ENCODE measurements at regions not wholly inside any gene's neighbourhood (a gene's known extent, or its start where the extent isn't known, plus 50 kb on each side); places are given as distances from the start of the nearest gene placed in this dataset.
A peak's percentile ranks its signal among the peaks of the same experiment; 100 is the strongest.

DNA sequence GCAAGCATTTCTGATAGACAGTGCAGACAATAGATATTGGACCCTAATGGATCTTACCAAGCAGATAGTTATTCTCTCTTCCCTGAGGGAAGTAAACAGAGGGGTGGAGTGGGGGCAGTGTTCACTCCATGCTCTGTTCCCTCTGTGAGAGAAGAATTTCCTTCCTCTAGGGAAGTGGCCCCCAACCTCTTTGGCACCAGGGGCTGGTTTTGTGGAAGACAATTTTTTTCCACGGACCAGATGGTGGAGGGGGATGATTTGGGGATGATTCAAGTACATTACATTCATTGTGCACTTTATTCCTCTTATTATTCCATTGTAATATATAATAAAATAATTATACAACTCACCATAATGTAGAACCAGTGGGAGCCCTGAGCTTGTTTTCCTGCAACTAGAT is 459.9 kb downstream of the ADGRL2 start:
- H3K27ac ChIP-seq = no peak overlapping the region
- no peak for DNase-seq (ENCODE audit: low read depth, low spot score)

DNA sequence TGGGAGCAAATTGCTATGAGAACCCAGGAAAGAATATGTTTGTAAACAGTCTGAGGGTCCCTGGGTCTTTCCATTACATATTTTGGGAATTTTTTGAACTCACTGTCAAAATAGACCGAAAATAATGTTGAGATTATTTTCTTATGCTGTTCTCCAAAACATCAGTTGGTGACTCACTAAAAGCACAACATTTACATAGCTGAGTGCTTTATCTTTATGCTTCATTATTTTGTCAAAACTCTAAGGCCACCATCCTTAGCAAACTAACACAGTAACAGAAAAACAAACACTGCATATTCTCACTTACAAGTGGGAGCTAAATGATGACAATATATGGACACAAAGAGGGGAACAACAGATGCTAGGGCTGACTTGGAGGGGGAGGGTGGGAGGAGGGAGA is 459.3 kb downstream of the ADGRL2 start:
- no peak for DNase-seq (ENCODE audit: low read depth, low spot score)
- H3K27ac ChIP-seq = no peak overlapping the region

DNA sequence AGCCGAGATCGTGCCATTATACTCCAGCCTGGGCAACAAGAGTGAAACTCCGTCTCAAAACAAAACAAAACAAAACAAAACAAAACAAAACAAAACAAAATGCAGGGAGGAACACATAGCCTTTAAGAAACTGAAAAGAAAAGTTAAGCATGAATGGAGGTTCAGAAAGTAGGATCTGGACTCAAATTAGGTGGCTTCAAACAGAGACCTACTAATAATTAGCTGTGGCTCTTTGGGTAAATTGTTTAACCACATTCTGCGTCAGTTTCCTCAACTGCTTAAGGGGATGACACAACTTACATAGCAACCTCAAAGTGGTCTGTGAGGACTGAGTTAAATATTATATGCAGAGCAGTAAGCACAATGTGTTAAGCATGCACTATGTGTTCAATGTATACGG is 458.2 kb downstream of the ADGRL2 start:
- DNase-seq (ENCODE audit: low read depth, low spot score) = no peak
- H3K27ac ChIP-seq = no peak overlapping the region

DNA sequence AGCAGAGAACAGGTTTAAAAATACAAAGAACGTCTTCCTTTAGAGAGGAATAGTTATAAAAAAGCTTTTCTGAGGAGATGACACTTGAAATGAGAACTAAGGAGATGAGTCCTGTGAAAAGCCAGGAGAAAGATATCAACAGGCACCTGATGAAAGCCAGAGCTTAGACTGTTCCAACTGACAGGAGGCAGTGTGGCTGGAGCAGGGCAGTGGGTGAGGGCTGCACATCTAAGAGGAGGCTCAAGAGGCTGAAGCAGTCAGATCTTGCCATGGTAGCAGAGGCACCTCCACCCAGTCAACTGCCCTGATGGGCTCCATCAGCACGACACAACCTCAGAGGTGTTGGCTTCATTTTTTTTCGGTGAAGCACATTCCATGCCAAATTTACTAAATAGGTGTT is 445.3 kb downstream of the ADGRL2 start:
- H3K27ac ChIP-seq = no peak overlapping the region
- no peak for DNase-seq (ENCODE audit: low read depth, low spot score)

DNA sequence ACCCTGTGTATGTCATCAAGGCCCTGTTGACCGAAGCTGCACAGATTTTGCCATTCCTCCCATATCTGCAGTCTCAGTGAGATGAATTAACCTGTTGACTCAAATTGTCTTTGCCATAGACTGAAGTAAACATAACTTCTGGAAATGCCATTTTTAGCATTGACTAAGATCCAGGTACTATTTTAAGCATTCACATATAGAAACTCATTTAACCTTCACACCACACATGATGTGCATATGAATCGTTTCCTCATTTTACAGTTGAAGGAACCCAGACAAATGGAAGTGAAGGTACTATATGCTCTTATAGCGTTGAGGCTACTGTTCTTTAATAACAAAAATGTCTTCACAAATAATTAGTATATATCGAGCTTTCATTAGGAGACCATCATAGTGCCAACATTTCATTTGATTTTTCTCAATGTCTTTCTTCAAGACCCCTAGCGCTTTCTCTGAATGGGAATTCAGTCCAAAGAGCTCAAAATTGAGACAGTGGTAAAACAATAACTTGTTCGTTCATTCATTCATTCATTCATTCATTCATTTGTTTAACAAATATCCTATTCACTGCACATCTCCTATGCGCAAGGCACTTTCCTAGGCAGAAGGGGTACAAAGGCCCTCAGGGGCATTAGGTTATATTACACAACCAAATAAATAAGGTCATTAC is 444.7 kb downstream of the ADGRL2 start:
- no peak overlapping the region for H3K27ac ChIP-seq
- no peak for DNase-seq (ENCODE audit: low read depth, low spot score)

DNA sequence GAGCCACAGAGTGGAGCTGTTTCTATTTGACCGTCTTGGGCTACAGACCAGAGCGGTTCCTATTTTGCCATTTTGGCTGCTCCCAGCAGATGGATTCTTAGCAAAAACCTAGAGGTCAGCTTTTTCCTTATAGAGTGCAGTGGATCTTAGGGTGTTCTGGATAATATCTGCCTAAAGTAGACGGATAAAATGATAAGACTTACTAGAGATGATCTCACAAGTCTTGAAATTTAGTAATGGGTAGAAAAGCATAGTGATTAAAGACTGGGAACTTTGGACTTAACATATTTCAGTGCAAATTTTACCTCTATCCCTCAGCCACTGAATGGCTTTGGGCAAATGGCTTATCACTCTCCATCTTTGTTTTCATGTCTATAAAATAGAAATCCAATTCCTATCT is 439.8 kb downstream of the ADGRL2 start:
- no peak for DNase-seq (ENCODE audit: low read depth, low spot score)
- H3K27ac ChIP-seq = no peak overlapping the region

DNA sequence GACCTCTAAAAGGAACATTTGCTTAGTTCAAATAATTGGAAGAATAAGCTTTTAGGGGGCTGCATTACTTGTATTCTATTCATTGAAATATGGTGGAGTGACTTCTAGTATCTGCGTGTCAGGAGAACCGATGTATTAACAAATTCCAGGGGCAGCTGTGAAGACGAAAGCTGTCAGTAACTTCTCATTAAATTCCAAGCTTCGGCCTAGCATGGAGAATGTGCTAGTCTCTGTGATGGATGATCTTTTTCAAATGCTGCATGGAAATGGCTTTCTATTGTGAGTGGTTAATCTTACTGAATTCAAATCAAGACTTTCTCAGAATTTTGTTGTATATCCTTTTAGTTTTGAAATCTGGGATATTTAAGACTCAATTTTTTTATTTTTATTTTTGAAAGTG is 429.9 kb downstream of the ADGRL2 start:
- no peak for DNase-seq (ENCODE audit: low read depth, low spot score)
- H3K27ac ChIP-seq = no peak overlapping the region

DNA sequence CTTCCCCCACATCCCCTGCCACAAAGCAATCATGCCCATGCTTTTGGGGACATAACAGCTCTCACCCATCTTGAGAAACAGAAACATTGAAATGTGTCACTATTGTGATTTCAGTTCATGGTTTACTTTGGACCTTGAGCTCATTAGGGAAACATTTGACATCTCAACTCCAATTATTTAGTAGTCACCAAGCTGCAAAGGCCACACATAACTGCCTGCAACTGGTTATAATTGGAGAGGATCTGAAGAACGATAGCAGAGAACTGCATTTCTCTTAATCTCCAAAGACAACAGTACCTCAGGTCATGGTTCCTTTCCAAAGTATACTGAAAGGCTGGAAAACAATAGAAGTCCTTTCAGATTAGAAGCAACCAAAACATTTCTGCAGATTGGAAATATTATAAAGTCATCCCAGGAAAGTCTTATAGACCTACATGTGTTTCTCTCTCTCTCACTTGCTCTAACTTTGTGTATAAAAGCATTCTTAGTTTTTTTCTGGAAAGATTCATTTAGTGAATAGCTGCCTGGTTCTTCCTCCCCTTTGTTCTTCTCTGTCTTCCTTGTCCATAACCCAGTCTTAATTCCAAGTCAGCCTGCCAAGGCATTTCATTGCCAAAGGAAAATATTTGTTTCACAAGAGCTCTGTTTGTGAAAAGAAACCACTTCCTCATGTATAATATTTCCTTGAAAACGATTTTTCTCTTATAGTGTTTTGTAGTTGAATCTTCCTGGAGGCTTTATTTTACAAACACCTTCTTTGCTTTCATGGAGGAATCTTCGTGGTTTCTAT is 426.8 kb downstream of the ADGRL2 start:
- no peak for DNase-seq (ENCODE audit: low read depth, low spot score)
- H3K27ac ChIP-seq = peak overlapping the region; percentile 70

DNA sequence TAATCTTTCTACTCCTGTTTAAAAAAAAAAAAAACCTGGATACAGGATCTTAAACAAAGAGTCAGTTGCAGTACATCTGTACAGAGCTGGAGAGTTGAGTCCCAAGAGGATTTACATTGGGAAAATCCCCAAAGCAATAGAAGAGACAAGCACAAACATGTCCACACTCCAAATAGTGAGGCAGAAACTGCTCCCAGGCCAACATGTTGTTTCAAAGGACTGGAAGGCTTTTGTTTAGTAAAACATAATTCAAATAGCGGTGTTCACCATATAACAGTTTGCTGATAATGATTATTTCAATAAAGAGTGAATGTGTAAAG is 425.4 kb downstream of the ADGRL2 start:
- peak; percentile 70 for DNase-seq (ENCODE audit: low read depth, low spot score)
- peak overlapping the region; percentile 70 for H3K27ac ChIP-seq

DNA sequence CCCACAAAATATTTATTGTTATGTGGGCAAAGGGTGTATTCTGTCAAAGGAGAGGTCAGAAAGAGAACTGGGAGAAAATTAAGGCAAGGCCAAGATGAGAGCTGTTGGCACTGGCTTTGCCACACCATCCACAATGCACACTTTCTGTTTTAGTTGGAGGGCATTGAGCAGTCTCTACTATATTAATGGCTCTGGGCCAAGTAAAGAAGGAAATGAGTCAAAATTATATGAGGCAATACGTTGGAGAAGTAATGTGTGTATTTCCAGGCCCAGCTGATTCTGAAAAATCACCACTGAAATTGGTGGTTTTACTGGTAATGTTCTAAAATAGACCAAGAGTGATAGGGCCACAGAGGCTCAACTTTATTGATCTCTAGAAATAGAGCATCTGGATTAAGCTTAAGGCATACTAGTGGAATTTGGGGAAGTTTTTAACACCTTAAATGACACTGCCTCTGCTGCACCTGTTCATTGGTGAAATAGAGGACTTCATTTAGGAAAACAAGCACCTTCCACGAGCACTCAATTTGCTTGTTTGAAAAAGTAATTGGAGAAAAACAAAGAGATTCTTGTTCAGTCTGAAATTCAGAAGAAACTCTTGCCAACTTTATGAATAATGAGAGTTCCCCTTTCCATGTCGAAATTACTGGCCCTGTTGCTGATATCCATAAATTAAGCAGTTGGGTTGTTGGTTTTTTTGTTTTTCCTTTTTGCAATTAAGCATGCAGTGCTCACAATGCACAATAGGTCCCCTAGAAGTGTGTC is 424.9 kb downstream of the ADGRL2 start:
- no peak for DNase-seq (ENCODE audit: low read depth, low spot score)
- peak overlapping the region; percentile 70 for H3K27ac ChIP-seq

DNA sequence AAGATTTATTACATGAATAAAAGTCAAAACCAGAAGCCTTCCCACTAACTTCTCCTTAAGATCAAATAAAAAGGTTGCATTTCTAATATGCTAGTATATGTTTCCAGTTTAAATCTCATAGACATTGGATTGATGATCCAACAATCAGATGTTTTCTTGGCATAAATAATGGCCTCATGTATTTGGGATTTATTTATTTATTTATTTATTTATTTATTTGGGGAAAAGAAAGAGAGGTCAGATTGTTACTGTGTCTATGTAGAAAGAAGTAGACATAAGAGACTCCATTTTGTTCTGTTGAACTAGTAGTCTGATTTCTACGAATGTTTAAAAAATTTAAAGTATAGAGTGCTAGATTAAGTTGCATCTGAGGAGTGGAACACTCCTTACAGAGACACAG is 422.4 kb downstream of the ADGRL2 start:
- H3K27ac ChIP-seq = no peak overlapping the region
- DNase-seq (ENCODE audit: low read depth, low spot score) = no peak

DNA sequence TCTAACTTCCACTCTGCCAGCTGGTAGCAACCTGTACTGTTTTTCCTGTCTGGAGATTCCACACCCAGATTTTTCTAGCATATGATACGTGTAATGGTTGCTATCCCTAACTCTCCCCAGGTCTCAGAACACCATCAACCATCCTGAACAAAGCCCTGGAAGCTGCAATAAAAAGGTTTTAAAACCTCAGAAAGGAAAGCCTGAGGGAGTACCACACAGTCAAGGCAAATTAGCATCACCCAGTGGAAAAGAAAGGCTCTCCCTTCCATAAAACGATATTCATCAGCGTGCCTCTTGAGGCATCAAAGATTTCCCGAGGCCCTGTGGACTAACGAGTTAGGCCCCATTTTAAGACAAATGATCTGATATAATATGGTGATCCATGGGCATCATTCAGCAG is 421.0 kb downstream of the ADGRL2 start:
- no peak overlapping the region for H3K27ac ChIP-seq
- no peak for DNase-seq (ENCODE audit: low read depth, low spot score)

DNA sequence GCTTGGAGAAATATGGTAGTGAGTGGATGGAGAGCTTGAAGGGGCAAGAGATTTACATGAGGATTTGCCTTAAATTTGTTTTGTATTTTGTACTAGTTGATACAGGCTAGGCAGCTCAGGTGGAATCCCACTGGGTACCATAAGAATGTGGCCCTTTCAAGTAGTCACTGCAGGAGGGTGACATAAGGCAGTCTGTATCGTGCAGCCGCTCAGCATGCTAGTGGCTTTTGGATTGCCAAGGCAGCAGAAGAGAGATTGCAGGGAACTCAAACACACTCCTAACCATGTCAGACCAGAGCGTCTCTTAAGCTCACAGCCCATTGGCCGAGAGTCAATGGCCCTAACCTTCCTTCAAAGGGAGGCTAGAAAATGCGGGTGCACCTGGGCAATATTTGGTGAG is 420.0 kb downstream of the ADGRL2 start:
- no peak overlapping the region for H3K27ac ChIP-seq
- DNase-seq (ENCODE audit: low read depth, low spot score) = no peak

DNA sequence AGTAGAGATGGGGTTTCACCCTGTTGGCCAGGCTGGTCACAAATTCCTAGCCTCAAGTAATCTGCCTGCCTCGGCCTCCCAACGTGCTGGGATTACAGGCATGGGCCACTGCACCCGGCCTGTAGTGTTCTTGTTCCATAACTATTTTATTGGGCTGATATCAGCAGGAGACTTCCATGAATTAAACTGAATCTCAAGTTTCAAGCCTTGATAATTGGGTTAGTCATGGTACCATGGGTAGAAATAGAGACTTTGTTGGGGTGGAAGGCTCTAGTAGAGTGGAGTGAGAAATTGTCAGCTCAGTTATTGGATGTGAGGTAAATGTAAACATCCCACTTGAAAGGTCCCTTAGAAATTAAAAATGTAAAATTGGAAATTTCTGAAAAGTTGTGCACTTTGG is 419.1 kb downstream of the ADGRL2 start:
- no peak overlapping the region for H3K27ac ChIP-seq
- no peak for DNase-seq (ENCODE audit: low read depth, low spot score)

DNA sequence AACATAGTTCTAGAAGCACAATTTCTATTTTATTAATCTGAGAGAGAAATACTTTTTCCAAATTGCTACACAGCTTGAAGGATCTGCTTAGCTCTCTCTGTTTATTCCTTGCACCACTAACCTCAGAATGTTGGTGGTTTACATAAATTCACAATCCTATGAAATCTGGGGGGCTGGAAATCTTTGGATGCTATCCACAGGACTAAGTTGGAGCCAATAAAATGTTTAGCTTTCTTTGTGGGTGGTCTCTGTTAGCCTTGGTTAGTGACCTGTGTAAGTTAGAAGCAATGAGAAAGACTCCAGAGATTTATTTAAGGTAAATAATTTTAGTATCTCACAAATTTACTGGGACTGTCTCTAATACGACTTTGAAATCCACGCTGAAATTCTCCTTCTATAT is 418.1 kb downstream of the ADGRL2 start:
- no peak overlapping the region for H3K27ac ChIP-seq
- DNase-seq (ENCODE audit: low read depth, low spot score) = no peak

DNA sequence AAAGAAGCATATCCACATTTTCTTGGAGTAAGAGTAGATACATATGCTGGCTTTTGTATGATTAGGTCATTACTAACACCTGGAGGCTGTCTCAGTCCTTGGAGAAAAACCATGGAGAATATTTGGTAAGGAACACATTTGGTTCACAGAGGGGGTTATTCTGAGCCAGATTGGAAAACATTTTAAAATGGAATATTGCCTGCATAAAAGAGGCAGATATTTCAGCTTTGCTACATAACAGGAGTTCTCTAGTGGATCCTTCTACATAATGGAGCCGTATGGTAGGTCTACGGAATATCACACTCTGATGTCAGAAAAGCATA is 415.1 kb downstream of the ADGRL2 start:
- H3K27ac ChIP-seq = no peak overlapping the region
- DNase-seq (ENCODE audit: low read depth, low spot score) = no peak

DNA sequence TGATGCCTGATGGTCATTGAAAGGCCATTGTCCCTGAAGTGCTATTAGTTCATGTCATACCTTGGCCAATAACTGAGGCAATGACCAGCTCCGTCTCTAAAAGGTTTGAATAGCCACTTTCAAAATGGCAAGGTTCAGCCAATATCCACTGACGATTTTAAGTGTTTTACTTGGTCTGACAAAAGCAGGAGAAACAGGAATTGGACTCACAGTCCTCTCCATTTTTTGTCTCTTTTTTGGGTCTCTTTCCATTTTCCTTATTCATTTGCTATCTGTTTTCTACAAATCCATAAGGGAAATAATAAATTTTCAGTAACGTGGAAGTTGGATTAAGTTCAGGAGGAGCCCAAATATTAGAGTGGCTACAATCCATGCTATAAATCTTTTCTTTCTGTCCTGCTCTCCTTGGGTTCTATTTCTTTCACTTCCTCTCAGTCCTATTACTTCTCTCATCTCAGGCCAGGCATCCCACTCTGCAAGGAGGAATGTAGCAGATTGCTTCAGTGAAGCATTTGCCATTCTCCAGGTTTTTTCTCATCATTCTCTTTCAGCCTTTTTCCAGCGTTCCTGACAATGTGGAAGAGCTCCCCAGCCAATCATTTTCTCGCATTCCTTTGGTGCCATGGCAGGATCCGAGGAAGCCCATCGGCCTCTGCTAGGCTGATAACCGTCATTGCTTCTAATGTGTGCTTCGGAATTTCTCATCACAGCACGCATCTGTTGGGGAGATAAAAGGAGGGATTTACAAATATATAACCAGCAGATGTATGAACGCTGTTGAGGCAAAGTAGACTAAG is 414.5 kb downstream of the ADGRL2 start:
- DNase-seq (ENCODE audit: low read depth, low spot score) = no peak
- H3K27ac ChIP-seq = no peak overlapping the region

DNA sequence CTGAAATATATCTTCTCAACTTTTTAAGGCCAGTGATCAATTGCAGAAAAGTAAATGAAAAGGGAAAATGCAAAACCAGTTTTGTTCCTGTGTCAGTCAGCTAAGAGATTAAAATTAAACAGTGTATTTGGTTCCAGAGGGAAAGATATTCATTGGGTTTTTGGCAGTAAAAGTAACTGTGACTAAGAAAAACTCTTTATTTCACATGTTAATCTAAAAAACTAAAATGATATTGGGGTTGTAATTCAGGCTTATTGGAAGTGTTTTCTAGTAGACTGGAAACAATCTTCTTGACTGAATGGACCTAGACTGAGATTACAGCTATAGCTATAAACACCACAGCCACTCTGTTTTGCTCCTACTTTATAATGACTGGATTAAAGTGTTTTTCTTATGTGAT is 413.9 kb downstream of the ADGRL2 start:
- no peak for DNase-seq (ENCODE audit: low read depth, low spot score)
- H3K27ac ChIP-seq = no peak overlapping the region

DNA sequence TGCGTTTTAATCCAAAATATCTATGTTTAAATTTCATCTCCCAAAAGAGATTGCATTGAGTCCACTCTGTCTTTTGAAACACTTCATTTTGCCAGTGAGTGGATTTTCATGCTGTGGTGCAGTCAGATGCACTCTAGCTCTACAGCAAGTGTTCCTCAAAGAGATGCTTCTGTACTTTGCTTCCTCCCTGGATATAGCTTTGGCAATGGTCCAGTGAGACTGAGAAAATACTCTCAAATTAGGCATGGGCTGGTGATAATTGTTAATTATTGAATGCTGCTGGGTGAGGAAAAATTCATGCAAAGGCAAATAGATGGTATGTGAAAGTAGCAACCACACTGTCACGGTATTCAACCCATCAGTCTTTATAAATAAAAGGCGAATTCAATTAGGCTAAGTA is 396.9 kb downstream of the ADGRL2 start:
- no peak overlapping the region for H3K27ac ChIP-seq
- DNase-seq (ENCODE audit: low read depth, low spot score) = no peak

DNA sequence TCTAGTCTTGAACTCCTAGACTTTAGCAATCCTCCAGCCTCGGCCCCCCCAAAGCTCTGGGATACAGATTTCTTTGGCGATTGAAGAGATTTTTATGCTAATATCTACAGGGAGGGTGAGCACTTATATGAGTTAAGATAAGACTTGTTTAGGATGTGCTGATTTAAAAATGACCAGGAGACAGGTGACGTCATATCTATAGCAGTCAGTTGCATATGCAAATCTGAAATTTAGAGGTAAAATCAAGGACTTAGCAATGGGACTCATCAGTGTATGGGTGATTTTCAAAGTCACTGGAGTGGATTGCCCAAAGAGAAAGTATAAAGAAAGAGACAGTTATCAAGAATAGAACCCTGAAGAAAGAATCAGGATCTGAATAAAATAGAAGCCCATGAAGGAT is 394.5 kb downstream of the ADGRL2 start:
- no peak for DNase-seq (ENCODE audit: low read depth, low spot score)
- H3K27ac ChIP-seq = no peak overlapping the region

DNA sequence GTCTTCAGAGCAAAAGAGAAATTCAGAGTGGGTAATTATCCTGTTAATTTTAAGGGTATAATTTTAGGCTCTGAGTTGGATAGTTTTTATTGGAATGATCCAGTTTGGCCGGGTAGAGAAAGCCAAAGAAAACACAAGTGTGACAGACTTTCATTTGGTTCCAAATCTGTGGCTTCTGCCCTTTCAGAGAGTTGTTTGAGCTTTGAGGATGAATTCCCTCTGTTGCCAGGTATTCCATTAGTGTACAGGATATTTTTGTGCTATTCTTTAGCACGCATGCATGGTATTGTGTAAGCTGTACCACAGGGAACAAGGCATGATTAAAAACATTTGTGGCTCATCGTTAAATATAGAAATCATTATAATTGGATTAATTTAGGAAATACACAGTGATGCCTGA is 384.4 kb downstream of the ADGRL2 start:
- DNase-seq (ENCODE audit: low read depth, low spot score) = no peak
- no peak overlapping the region for H3K27ac ChIP-seq
